ENCODE measurements at regions not wholly inside any gene's neighbourhood (a gene's known extent, or its start where the extent isn't known, plus 50 kb on each side); places are given as distances from the start of the nearest gene placed in this dataset.
A peak's percentile ranks its signal among the peaks of the same experiment; 100 is the strongest.

DNA sequence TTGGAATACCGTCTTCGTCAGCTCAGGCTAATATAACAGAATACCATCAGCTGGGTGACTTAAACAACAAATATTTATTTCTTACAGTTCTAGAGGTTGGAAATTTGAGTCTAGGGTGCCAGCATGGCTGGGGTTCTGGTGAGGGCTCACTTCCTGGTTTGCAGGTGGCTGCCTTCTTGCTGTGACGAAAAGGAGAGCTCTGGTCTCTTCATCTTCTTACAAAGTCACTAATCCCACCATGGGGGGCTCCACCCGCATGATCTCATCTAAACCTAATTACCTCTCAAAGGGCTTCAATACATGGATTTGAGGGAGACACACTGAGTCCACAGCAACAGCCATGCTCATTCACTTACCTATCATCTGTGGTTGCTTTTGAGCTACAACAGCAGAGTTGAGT lies 78.3 kb downstream of the PSMG1 start:
- intact Hi-C loops (cut with DNase I), result loop anchor here (1.0 to 5.0 kb wide), 2 partner anchors 16 to 83 kb away; no protein-coding TSS in a partner anchor
- Histone ChIP-seq H3K36me3 (no peaks in the 10 kb centered on the region), H3K27me3 (no peaks in the 10 kb centered on the region), H3K27ac (peak overlapping the region; percentile 32 to 69), H3K4me1 (peaks cover 0 to 14% of the 10 kb centered on the region in 2 donors), H3K4me3 (no peak overlapping the region), H3K9me3 (no peaks in the 10 kb centered on the region)
- DNase-seq (ENCODE audit: low spot score in 2 of 2), result peak in 1 of 2 donors; percentile 63
- TF ChIP-seq, protein P1, sequence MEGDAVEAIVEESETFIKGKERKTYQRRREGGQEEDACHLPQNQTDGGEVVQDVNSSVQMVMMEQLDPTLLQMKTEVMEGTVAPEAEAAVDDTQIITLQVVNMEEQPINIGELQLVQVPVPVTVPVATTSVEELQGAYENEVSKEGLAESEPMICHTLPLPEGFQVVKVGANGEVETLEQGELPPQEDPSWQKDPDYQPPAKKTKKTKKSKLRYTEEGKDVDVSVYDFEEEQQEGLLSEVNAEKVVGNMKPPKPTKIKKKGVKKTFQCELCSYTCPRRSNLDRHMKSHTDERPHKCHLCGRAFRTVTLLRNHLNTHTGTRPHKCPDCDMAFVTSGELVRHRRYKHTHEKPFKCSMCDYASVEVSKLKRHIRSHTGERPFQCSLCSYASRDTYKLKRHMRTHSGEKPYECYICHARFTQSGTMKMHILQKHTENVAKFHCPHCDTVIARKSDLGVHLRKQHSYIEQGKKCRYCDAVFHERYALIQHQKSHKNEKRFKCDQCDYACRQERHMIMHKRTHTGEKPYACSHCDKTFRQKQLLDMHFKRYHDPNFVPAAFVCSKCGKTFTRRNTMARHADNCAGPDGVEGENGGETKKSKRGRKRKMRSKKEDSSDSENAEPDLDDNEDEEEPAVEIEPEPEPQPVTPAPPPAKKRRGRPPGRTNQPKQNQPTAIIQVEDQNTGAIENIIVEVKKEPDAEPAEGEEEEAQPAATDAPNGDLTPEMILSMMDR (IDR thresholded peaks at IDR 0.05), result no peak

DNA sequence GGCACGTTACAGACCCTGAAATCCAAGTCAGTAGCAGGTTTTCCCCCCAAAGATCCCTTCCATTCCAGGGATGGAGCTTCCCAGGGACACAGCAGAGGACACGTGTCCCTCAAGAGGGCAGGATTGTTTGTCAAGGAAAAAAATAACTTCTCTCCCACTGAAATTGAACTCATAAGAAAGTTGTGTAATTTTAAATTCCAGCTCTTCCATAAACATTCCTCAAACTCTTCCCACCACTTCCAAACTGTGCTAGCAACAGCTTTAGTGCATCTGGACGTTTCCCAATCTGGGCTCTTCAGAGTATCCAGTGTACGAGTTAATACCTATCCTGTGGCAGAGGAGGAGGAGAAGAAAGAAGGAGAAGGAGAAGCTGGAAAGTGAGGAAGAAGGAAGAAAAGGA lies 79.6 kb downstream of the PSMG1 start:
- Histone ChIP-seq H3K27ac (peak overlapping the region; percentile 44 to 69), H3K36me3 (no peaks in the 10 kb centered on the region), H3K4me3 (no peak overlapping the region), H3K9me3 (no peaks in the 10 kb centered on the region), H3K4me1 (peaks cover 0 to 10% of the 10 kb centered on the region in 2 donors), H3K27me3 (no peaks in the 10 kb centered on the region)
- peak in 1 of 2 donors; percentile 39 for DNase-seq (ENCODE audit: low spot score in 2 of 2)
- intact Hi-C loops (cut with DNase I), result loop anchor here (1.0 kb wide), 1 partner anchor 14 kb away; no protein-coding TSS in a partner anchor
- TF ChIP-seq, protein P1 (IDR thresholded peaks at IDR 0.05), result no peak

DNA sequence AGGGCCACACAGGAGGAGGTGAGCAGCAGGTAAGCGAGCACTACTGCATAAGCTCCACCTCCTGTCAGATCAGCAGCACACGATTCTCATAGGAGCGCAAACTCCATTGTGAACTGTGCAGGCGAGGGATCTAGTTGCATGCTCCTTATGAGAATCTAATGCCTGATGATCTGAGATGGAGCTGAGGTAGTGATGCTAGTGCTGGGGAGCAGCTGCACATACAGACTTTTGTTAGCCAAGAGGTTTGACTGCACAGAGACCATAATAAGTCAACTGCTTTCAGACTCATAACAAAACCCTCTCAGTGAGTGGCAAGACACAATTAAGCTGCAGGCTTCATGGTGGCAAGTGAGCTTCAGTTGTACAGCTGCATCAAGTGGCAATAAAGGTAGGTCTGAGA lies 83.4 kb downstream of the PSMG1 start:
- intact Hi-C loops (cut with DNase I), result no loop called here
- TF ChIP-seq, protein P1 (IDR thresholded peaks at IDR 0.05), result no peak
- Histone ChIP-seq H3K4me3 (no peak overlapping the region), H3K36me3 (no peaks in the 10 kb centered on the region), H3K27me3 (no peaks in the 10 kb centered on the region), H3K9me3 (no peaks in the 10 kb centered on the region), H3K4me1 (peaks cover 0 to 8% of the 10 kb centered on the region in 2 donors), H3K27ac (no peak overlapping the region)
- no peak for DNase-seq (ENCODE audit: low spot score in 2 of 2)

DNA sequence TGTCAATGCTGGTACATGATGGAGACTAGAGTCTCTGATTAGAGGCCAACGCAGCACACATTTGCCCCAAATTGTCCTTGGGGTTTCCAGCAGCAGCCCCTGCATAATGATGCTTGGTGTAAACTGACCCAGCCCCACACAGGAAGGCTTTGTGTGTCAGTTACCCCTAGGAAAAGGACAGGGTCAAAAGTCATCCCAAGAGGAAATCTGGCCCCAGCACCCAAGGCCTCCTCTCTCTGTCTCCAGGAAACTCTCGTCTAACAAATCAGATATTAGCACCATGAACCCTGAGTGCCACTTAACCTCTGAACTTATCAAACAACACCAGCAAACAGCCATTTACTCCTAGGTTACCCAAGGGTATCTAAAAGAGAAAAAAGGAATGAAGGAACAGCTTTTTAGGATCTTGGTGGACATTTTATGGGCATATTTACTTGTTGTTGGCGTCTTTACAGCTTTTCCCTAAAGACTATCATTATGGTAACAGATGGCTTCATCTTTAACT lies 84.5 kb downstream of the PSMG1 start:
- no peak overlapping the region for H3K4me3 ChIP-seq
- H3K36me3 ChIP-seq, result no peaks in the 10 kb centered on the region
- no peaks in the 10 kb centered on the region for H3K9me3 ChIP-seq
- no peaks in the 10 kb centered on the region for H3K27me3 ChIP-seq
- no peak overlapping the region for H3K27ac ChIP-seq
- TF ChIP-seq, protein P1 (IDR thresholded peaks at IDR 0.05), result no peak
- peaks cover 0 to under 1% of the 10 kb centered on the region in 2 donors for H3K4me1 ChIP-seq
- no peak for DNase-seq (ENCODE audit: low spot score in 2 of 2)
- intact Hi-C loops (cut with DNase I), result no loop called here

DNA sequence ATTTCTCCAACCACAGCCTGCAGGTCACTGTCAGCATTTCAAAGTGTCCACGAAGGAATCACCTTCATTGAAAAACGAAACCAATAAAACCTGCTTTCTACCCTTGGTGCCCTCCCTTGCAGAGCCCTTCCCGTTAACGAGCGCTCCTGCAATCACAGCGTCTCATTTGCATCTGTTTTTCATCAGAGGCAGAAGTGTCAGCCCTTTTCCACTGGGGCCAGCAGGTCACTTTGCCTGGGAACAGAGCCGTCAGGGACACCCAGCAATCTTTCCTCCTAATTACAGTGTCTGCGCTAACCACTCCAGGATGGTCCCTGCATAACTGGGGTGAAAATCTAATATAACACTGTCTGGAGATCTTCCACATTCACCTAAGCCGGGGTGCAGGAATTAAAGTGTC lies 85.3 kb downstream of the PSMG1 start:
- TF ChIP-seq, protein P1 (IDR thresholded peaks at IDR 0.05), result no peak
- Histone ChIP-seq H3K27me3 (no peaks in the 10 kb centered on the region), H3K9me3 (no peaks in the 10 kb centered on the region), H3K27ac (no peak overlapping the region), H3K4me3 (no peak overlapping the region), H3K36me3 (no peaks in the 10 kb centered on the region), H3K4me1 (no peaks in the 10 kb centered on the region)
- no peak for DNase-seq (ENCODE audit: low spot score in 2 of 2)
- intact Hi-C loops (cut with DNase I), result no loop called here
